ENCODE measurements at regions not wholly inside any gene's neighbourhood (a gene's known extent, or its start where the extent isn't known, plus 50 kb on each side); places are given as distances from the start of the nearest gene placed in this dataset.

GRCh38 chr2:187264612-187265011, 183.4 kb downstream of the CALCRL start:
- H3K27ac Mint-ChIP-seq: no peak overlapping the region

GRCh38 chr2:187263675-187264560, 184.1 kb downstream of the CALCRL start:
- peaks cover 2% of the 10 kb centered on the region for H3K9me3 Mint-ChIP-seq
- H3K36me3 Mint-ChIP-seq (ENCODE audit: low read depth): no peaks in the 10 kb centered on the region
- TF ChIP-seq CTCF (IDR thresholded peaks at IDR 0.05): no peak
- ChIA-PET POLR2A (no interaction called here), CTCF (no interaction called here)
- intact Hi-C loops (cut with micrococcal nuclease): no loop called here
- no peaks in the 10 kb centered on the region for H3K4me1 Mint-ChIP-seq
- H3K27ac Mint-ChIP-seq: no peak overlapping the region
- no peak for DNase-seq
- ATAC-seq (ENCODE audit: low read depth): no peak
- H3K27me3 Mint-ChIP-seq: no peaks in the 10 kb centered on the region
- no peak overlapping the region for H3K4me3 Mint-ChIP-seq

More at GRCh38 chr2:187264612-187265011, 183.4 kb downstream of the CALCRL start:
- ChIA-PET POLR2A (no interaction called here), CTCF (no interaction called here)
- ATAC-seq (ENCODE audit: low read depth) (no peak), DNase-seq (no peak)
- H3K4me3 Mint-ChIP-seq: no peak overlapping the region
- H3K9me3 Mint-ChIP-seq: peaks cover 2% of the 10 kb centered on the region
- no peaks in the 10 kb centered on the region for H3K36me3 Mint-ChIP-seq (ENCODE audit: low read depth)
- no peaks in the 10 kb centered on the region for H3K27me3 Mint-ChIP-seq
- intact Hi-C loops (cut with micrococcal nuclease): no loop called here
- no peaks in the 10 kb centered on the region for H3K4me1 Mint-ChIP-seq
- TF ChIP-seq CTCF (IDR thresholded peaks at IDR 0.05): no peak

GRCh38 chr2:187261705-187262104, 186.3 kb downstream of the CALCRL start:
- DNase-seq (no peak), ATAC-seq (ENCODE audit: low read depth) (no peak)
- H3K4me1 Mint-ChIP-seq: no peaks in the 10 kb centered on the region
- TF ChIP-seq CTCF (IDR thresholded peaks at IDR 0.05): no peak
- POLR2A ChIA-PET: no interaction called here
- no peak overlapping the region for H3K4me3 Mint-ChIP-seq
- CTCF ChIA-PET: no interaction called here
- no peaks in the 10 kb centered on the region for H3K36me3 Mint-ChIP-seq (ENCODE audit: low read depth)
- no peaks in the 10 kb centered on the region for H3K27me3 Mint-ChIP-seq
- no peak overlapping the region for H3K27ac Mint-ChIP-seq
- intact Hi-C loops (cut with micrococcal nuclease): no loop called here
- H3K9me3 Mint-ChIP-seq: peaks cover 2% of the 10 kb centered on the region

- intact Hi-C loops (cut with micrococcal nuclease): no loop called here
- Mint-ChIP-seq H3K27ac (no peak overlapping the region), H3K27me3 (no peaks in the 10 kb centered on the region), H3K4me3 (no peak overlapping the region), H3K4me1 (no peaks in the 10 kb centered on the region), H3K9me3 (no peaks in the 10 kb centered on the region), H3K36me3 (ENCODE audit: low read depth) (no peaks in the 10 kb centered on the region)
- DNase-seq (no peak), ATAC-seq (ENCODE audit: low read depth) (no peak)
- CTCF ChIA-PET: no interaction called here
- no peak for TF ChIP-seq CTCF (IDR thresholded peaks at IDR 0.05)
- POLR2A ChIA-PET: interaction anchor here (0.7 kb wide), 1 partner anchor 82 kb away, joined by 3 read pairs; no protein-coding TSS in a partner anchor
Measured at GRCh38 chr2:187252063-187252462, 196.0 kb downstream of the CALCRL start.

- no peak for TF ChIP-seq CTCF (IDR thresholded peaks at IDR 0.05)
- H3K9me3 Mint-ChIP-seq: no peaks in the 10 kb centered on the region
- no peaks in the 10 kb centered on the region for H3K27me3 Mint-ChIP-seq
- ATAC-seq (ENCODE audit: low read depth) (no peak), DNase-seq (no peak)
- intact Hi-C loops (cut with micrococcal nuclease): no loop called here
- no peak overlapping the region for H3K4me3 Mint-ChIP-seq
- H3K36me3 Mint-ChIP-seq (ENCODE audit: low read depth): no peaks in the 10 kb centered on the region
- POLR2A ChIA-PET: no interaction called here
- H3K4me1 Mint-ChIP-seq: no peaks in the 10 kb centered on the region
- CTCF ChIA-PET: no interaction called here
- H3K27ac Mint-ChIP-seq: no peak overlapping the region
Measured at GRCh38 chr2:187250137-187250536, 197.9 kb downstream of the CALCRL start.
